Heart right ventricle (tissue), 16 donors: ENCODE measurements at regions not wholly inside any gene's neighbourhood (a gene's known extent, or its start where the extent isn't known, plus 50 kb on each side); places are given as distances from the start of the nearest gene placed in this dataset.

Experiments used
- ATAC-seq, 8 donors: fragments of 200-7000 bp; cut with Tn5 transposase; one replicate each; pipeline ENCODE4 v1.9.1; 2020; ENCODE audit warnings: mild to moderate bottlenecking in 8 of 8, moderate library complexity in 8 of 8, moderate number of reproducible peaks in 1 of 8
- DNase-seq, 2 donors: peaks; one replicate each; pipeline ENCODE4 v3.0.0-alpha.2; 2020
- H3K27ac ChIP-seq, 10 donors: fragments of 200-600 bp; sonication (generic) in 2 of 10; one replicate each; pipeline versions ENCODE4 v1.5.0 to v1.8.0; 2020 to 2022; ENCODE audit warnings: mild to moderate bottlenecking in 3 of 10
- H3K27me3 ChIP-seq, 7 donors: fragments of 200-600 bp; one replicate each; pipeline ENCODE4 v1.8.0; 2021 to 2022; ENCODE audit warnings: mild to moderate bottlenecking in 2 of 7
- H3K36me3 ChIP-seq, 9 donors: fragments of 200-600 bp; sonication (generic) in 1 of 9; one replicate each; pipeline versions ENCODE4 v1.5.0 to v1.8.0; 2020 to 2022; ENCODE audit warnings: mild to moderate bottlenecking in 2 of 9
- H3K4me1 ChIP-seq, 9 donors: fragments of 200-600 bp; sonication (generic) in 1 of 9; one replicate each; pipeline versions ENCODE4 v1.5.0 to v1.8.0; 2020 to 2022; ENCODE audit warnings: mild to moderate bottlenecking in 4 of 9
- H3K4me3 ChIP-seq, 10 donors: fragments of 200-600 bp; sonication (generic) in 2 of 10; one replicate each; pipeline versions ENCODE4 v1.5.0 to v1.8.0; 2020 to 2022; ENCODE audit warnings: mild to moderate bottlenecking in 7 of 10, moderate library complexity in 2 of 10
- H3K9me3 ChIP-seq, 11 donors: fragments of 200-600 bp in 10 of 11; sonication (generic) in 2 of 11; one replicate each; pipeline versions ENCODE4 v1.5.0 to v1.8.0; 2013 to 2022; ENCODE audit warnings: mild to moderate bottlenecking in 2 of 11, control low read depth in 1 of 11, moderate library complexity in 1 of 11
- WGBS, 2 donors: extraction: QIAGEN DNeasy Blood & Tissue Kit; methylation state at CpG; one replicate each; pipeline ENCODE4 v1.1.7; 2013; ENCODE audit warnings: inconsistent platforms in 1 of 2; 5-methylcytosine and 5-hydroxymethylcytosine counted together
- intact Hi-C, 10 donors: fragments of 100-400 bp; cut with DNase I; formaldehyde crosslinking; loops; one replicate each; pipeline versions ENCODE4 v1.11.1 to v1.14.2; 2022
- TF ChIP-seq, protein P1 (sequence below), 9 donors: fragments of 200-600 bp; sonication (generic) in 2 of 9; IDR thresholded peaks; one replicate each; pipeline versions ENCODE4 v1.5.0 to v1.8.0; 2021 to 2022; ENCODE audit warnings: antibody characterized with exemption in 9 of 9, mild to moderate bottlenecking in 5 of 9, moderate library complexity in 1 of 9
- donor health status: Arrhythmogenic right ventricular cardiomyopathy.
- donor health status: ischemic (EF 13 %, LVEDD 7.1; RV severe dilation, severe dysfunction).
- donor health status: healthy with polysubstance abuse.
- donor health status: DM: no; HTN: yes; CAD: no.
- donor health status: DM: no; HTN: no; CAD: no.
- donor health status: ischemic (EF 25% LVEDD 6.9; RV normal size, moderate dysfunction).
- donor health status: ischemic (EF 25% LVEDD 5.7; RV mildly dilated, moderate dysfunction).
- donor health status: healthy.
- donor health status: DM: yes; HTN: yes; CAD: no.
- donor health status: Ischemic cardiomyopathy.
- donor health status: ischemic (EF 35%, LVEDD 5.7; RV mildly dilated, moderate dysfunction).
- donor health status: nonischemic (EF 11% LVEDD 7.7; RV severe dilation, severe dysfunction).
- donor health status: DM: yes; HTN: yes; CAD: no.
- donor health status: PGD.
- donor health status: ischemic (EF 29% LVEDD 5.4; RV normal size, mild dysfunction).
- donor health status: nonischemic (EF 23%, LVEDD 6.1; RV moderate dilation, normal function).

DNA sequence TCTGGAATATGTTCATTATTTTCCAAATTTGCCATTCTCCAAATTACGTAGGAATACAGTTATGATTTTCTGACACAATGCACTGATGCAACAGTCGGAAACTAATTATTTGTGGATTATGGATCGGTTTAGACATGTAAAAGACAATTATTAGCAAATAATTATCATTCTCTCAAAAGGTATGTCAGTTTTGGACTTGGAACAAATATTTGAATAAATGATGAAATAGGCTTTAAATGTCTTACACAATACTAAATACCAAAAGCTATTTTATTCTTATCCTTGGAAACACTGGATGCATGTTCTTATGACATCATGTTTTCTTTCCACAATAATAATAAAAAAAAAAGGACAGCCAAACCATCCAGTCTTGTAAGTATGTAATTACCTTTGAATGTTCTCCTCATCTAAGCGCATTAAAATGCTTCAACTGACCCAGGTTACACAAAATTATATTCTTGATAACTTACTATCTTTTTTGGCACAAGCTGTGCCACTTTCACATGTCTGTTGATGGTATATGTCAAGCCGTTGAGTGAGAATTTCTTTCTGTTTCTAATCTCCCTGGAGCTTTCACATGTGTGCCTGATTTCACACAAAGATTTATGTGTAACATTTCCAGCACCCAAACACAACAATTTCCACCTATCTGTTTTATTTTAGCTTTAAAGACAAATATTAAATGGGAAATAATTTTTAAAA, 238.5 kb upstream of the ZNF385D start:
- Histone ChIP-seq H3K9me3 (no peaks in the 10 kb centered on the region), H3K27me3 (no peaks in the 10 kb centered on the region), H3K27ac (no peak overlapping the region), H3K36me3 (no peaks in the 10 kb centered on the region), H3K4me1 (no peaks in the 10 kb centered on the region), H3K4me3 (no peak overlapping the region)
- intact Hi-C loops: no loop called here
- ATAC-seq (no peak), DNase-seq (no peak)
- TF ChIP-seq, protein P1, sequence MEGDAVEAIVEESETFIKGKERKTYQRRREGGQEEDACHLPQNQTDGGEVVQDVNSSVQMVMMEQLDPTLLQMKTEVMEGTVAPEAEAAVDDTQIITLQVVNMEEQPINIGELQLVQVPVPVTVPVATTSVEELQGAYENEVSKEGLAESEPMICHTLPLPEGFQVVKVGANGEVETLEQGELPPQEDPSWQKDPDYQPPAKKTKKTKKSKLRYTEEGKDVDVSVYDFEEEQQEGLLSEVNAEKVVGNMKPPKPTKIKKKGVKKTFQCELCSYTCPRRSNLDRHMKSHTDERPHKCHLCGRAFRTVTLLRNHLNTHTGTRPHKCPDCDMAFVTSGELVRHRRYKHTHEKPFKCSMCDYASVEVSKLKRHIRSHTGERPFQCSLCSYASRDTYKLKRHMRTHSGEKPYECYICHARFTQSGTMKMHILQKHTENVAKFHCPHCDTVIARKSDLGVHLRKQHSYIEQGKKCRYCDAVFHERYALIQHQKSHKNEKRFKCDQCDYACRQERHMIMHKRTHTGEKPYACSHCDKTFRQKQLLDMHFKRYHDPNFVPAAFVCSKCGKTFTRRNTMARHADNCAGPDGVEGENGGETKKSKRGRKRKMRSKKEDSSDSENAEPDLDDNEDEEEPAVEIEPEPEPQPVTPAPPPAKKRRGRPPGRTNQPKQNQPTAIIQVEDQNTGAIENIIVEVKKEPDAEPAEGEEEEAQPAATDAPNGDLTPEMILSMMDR (IDR thresholded peaks at IDR 0.05): no peak
- 70 to 74% methylated on average over 5 of the region's 5 CpGs for WGBS, 2 donors

DNA sequence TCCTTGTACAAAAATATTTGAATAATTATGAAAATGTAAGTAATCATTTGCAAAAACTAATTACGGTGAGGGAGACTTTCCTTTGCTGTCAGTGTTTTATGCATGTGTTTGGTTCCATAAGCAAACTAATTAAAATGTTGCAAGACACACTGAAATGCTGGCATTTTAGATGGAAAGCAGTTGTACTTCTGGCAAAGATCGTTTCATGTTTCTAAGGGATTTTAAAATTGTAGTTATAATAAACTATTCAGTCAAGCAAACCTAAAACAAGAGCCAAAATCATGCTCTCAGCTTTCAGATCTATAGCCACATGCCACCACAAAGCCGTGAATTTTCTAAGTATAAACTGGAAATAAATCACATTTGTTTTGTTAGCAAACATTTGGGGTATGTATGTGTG, 240.1 kb upstream of the ZNF385D start:
- no peaks in the 10 kb centered on the region for H3K36me3 ChIP-seq
- TF ChIP-seq, protein P1 (IDR thresholded peaks at IDR 0.05): no peak
- H3K9me3 ChIP-seq: no peaks in the 10 kb centered on the region
- ATAC-seq (no peak), DNase-seq (no peak)
- H3K27ac ChIP-seq: no peak overlapping the region
- no peak overlapping the region for H3K4me3 ChIP-seq
- intact Hi-C loops: no loop called here
- no peaks in the 10 kb centered on the region for H3K4me1 ChIP-seq
- H3K27me3 ChIP-seq: no peaks in the 10 kb centered on the region
- 67 to 71% methylated on average over 3 of the region's 3 CpGs for WGBS, 2 donors

DNA sequence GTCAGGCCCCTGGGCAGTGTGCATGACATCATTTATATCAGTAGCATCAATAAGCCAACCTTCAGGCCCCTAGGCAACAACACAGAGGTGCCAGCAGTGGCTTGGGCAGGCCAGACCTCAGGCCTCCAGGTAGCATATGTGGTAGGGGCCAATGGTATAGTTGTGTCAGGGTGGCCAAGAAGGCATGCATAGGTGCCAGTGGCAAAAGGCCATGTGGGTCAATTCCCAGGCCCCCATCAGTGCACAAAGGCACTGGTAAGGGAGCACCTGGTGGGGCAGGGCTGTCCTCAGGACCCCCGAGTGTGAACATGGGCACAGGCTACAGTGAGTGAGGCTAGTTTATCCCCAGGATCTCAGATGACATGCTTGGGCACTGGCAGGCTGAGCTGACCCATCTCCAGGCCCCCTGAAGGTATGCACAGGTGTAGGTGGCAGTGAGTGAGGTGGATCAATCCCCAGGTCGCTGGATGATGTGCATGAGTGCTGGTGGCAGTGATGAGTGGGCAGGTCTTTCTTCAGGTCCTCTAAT, 244.1 kb upstream of the ZNF385D start:
- WGBS, 2 donors: 44 to 75% methylated on average over 2 of the region's 2 CpGs
- Histone ChIP-seq H3K9me3 (peaks cover 0 to 2% (median 0%) of the 10 kb centered on the region in 11 donors), H3K27ac (no peak overlapping the region), H3K27me3 (no peaks in the 10 kb centered on the region), H3K4me3 (no peak overlapping the region), H3K4me1 (no peaks in the 10 kb centered on the region), H3K36me3 (no peaks in the 10 kb centered on the region)
- TF ChIP-seq, protein P1 (IDR thresholded peaks at IDR 0.05): no peak
- intact Hi-C loops: no loop called here
- no peak for ATAC-seq
- no peak for DNase-seq

DNA sequence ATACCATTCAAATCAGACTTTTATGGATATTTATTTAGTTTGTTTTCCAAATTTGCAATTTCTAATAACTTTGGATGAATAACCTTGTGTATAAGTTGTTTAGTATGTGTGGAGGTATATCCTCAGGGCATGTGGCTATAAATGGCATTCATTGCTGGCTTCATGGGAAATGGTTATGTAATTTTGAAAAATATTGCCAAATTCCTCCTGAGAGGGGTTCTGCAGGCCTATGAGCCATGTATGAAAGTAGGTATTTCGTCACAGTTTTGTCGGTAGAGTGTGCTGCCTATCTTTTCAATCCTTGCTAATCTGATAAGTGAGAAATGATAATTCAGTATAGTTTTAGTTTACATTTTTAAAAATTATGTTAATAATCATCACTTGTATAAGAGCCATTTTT, 256.4 kb upstream of the ZNF385D start:
- Histone ChIP-seq H3K27me3 (no peaks in the 10 kb centered on the region), H3K27ac (no peak overlapping the region), H3K4me1 (no peaks in the 10 kb centered on the region), H3K9me3 (peaks cover 0 to 16% (median 0%) of the 10 kb centered on the region in 11 donors), H3K4me3 (no peak overlapping the region), H3K36me3 (no peaks in the 10 kb centered on the region)
- intact Hi-C loops: no loop called here
- DNase-seq (no peak), ATAC-seq (no peak)
- TF ChIP-seq, protein P1 (IDR thresholded peaks at IDR 0.05): no peak
- WGBS, 2 donors: 85 to 87% methylated on average over 2 of the region's 2 CpGs
